Effector CD8-positive, alpha-beta T cell (primary cell): ENCODE measurements at regions not wholly inside any gene's neighbourhood (a gene's known extent, or its start where the extent isn't known, plus 50 kb on each side); places are given as distances from the start of the nearest gene placed in this dataset.
"Not testable (repeated sequence)": the region's sequence is repeated elsewhere in the genome, so short reads cannot be mapped to it uniquely, and the experiment has no call there.

ENCODE experiments used
- DNase-seq: peaks from one replicate; lab custom pipeline; 2025; lab: John Stamatoyannopoulos, UW

GRCh38 chr22:48821346-48821690 lies 1006.4 kb downstream of the BRD1 start:
- no peak for DNase-seq

GRCh38 chr22:48820481-48821345 lies 1007.0 kb downstream of the BRD1 start:
- DNase-seq: no peak

DNA sequence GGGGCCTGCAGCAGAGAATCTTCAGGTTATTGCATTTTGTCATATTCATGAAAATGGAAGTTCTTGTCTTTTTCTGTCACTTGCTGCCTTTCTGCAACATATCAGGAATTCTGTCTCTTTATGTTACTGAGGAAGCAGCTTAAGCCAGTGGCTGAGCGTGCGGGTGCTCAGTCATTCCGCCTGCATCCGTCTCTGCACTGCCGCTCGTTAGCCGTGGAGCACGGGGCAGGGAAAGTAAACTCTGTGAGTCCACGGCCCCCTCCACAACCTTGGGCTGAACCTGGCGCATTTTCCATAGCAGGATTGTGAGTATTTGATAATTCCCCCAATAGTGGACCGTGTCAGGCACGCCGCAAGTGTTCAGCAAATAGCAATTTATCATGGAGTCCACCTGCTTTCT lies 1007.7 kb downstream of the BRD1 start:
- no peak for DNase-seq

GRCh38 chr22:48819232-48819631 lies 1008.4 kb downstream of the BRD1 start:
- no peak for DNase-seq

DNA sequence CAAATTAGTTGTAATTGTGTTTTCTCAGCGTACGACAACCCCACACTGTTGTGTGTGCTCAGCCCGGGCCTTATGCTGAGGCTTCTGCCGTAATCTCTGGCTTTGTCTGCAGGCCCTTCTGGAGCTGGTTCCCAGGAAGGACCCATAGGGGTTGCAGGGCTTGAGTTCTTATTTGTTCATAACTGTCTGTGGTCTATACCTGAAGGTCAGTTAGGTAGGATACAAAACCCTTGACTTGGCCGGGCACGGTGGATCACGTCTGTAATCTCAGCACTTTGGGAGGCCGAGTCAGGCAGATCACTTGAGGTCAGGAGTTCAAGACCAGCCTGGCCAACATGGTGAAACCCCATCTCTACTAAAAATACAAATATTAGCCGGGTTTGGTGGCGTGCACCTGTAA lies 1010.2 kb downstream of the BRD1 start:
- DNase-seq: not testable (repeated sequence)

GRCh38 chr22:48811885-48812284 lies 1015.8 kb downstream of the BRD1 start:
- DNase-seq: no peak

DNA sequence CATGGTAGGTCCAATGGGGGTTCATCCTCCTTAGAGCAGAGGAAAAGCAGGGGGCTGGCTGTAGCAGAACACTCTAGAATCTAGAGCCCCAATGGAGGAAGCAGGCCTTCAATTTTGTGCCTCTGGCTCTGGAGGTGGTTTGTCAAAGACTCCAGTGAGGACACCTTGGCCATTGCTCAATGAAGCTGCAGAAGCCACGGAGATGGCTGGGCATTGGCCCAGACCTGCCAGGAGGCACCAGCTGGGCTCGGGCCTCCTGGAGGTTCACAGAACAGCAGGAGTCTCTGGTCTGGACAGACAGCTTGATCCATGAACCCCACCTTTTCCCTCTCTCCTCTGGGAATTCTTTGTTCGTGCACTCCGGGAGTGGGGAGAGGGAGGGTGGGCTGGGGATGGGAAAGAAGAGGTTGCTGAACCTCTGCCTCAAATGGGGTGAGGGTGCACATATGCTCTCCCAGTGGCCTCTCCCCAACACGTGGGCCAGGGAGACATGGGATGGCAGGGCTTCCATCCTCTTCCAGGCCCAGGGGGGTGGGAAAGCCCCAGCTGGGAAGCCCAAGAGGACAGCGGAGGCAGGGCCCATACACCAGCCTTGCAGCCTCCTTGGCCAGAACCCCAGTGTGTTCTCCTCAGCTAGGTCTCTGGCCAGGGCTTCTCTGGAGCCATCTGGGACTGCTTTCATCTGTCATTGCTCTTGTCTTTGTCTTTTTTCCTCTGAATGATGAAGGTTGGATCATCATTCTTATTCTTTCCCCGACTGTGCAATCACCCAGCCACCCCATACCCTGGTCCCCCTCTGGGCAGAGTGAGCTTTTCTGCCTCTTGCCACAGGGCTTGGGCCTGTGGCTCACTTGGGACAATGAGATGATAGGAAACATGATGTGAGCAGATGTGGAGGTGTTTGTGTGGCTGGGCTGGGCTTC lies 1019.4 kb downstream of the BRD1 start:
- DNase-seq: no peak

- no peak for DNase-seq
Observed at GRCh38 chr22:48807155-48807554, 1020.5 kb downstream of the BRD1 start.

DNA sequence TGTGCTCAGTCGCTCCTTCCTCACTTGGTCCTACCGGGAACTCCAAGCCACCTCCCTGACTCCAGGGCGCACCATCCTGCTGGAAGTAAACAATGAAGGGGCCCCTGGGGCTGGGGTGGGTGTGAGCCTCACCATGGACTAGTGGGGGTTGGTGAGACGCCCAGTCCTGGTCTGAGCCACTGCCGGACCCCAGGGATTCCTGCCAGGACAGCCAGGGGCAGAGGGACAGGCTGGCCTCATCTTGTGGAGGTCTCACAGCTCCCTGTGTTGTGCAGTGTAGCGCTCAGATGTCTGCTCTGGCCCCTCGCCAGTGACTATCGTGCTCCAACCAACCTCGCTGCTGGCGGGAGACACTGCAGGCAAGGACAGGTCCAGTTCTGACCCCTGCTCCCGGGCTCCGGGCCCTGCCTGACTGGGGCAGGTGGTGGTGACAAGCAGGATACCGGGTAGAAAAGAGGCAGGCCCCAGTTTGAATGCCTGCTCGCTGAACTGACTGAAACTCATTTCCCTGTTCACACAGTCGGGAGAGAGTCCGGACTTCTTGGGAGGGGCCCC lies 1021.4 kb downstream of the BRD1 start:
- no peak for DNase-seq

DNA sequence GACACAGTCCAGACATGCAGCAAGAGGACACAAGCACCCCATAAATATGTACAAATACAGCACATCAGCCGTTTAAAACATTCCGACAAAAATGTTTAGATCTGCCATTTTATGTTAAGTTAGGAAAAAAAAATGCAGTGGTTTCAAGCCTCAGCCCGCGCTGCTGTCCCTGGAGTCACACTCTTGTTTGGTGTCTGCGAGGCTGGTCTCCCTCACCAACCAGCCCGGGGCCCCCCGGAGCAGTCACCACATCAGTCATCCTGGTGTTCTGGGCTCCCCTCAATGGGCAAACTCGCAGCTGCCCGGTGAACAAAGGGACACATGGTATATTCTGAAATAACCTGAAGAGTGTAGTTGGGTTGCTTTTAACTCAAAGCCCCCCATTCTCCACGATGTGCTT lies 1022.2 kb downstream of the BRD1 start:
- no peak for DNase-seq

DNA sequence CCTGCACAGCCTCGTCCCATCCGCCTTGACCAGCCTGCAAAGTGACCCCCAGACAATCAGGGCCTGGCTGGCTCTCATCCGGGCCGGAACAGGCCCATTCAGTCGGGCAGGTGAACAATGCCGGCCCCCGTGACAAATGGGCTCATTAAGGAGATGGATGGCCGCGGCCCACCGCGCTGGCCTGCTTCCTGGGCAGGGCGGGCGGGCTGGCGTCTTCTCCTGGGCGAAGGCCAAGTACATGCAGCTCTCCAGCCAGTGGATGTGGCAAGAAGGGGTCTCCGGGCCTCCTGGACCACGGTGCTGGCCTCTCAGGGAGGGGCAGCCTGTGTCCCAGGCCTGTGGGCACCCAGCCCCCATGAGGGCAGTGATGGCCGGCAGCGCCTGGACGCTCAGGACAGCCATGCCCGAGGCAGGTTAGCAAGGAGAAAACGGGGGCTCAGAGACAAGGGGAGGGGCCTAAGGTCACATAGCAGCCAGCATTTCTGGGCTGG lies 1022.8 kb downstream of the BRD1 start:
- no peak for DNase-seq

DNA sequence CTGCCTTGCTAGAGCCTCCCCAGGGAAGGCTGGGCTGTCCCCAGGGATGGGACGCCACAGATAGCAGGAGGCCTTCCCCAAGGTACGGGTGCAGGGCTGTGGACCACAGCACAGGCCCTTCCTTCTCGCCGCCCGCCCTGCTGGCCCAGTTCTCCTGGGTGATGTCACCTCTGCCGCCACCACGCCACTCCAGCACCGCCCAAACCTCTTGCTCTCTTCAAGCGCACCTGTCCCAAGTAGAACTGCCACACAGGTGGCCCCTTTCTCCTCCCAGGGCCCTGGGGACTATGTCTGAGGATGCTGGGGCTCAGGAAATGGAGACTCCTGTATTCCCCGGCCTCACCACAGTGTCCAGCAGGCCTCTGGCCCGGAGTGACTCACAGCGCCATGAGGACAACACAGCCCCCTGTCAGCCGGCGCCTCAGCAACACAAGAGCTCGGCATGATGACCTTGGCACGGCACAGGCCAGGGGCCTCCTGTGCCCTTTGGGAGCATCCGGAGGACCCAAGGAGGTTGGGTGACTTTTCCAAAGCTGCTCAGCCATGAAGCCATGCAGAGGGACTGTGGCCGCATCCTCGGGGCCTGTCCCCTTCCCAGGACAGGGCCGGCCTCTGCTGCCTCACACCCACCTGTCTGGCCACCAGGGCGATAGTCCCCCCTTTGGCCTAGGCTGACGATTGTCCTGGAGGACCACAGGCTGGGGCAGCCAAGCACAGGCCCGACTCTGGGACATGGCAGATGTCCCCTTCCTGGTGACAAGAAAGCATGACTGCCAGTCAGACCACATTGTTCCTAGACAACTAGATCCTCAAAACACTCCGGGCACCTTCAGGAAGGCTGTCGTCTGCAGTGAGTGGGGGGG lies 1023.5 kb downstream of the BRD1 start:
- DNase-seq: no peak

DNA sequence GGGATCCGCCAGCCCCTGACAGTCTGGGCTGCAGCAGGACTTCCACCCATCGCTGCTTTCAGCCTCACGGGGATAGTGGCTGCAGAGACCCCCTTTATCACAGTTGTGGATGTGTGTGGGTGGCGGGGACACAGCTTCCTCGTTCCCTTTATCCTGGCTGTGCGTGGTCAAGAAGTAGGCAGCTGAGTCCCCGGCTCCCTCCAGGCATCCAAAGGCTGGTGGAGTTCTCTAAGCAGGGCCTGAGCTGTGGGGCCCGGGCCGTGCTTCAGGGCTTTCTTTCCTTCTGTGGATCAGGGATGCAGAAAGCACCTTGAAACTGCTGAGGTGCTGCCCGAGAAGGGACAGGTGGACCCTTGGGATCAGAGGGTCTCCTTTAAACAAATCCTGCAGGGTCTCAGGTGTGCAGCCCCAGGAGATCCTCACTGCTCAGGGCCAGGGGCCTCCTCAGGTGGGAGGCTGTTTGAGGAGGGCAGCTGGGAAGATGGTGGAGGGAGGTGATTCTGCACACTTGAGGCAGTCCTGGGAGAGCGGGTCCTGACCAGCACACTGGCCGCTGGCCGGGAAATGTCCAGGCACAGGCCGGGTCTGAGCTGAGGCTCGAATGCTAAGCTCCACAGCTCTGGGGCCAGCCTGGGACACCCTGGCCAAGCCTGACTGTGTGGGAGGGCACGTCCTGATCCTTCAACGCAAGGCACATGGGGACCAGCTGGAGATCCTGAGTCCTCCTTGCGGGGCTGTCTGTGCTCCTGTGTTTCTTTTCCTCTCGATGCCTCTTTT lies 1024.3 kb downstream of the BRD1 start:
- DNase-seq: no peak

- DNase-seq: no peak
Observed at GRCh38 chr22:48802576-48802975, 1025.1 kb downstream of the BRD1 start.

DNA sequence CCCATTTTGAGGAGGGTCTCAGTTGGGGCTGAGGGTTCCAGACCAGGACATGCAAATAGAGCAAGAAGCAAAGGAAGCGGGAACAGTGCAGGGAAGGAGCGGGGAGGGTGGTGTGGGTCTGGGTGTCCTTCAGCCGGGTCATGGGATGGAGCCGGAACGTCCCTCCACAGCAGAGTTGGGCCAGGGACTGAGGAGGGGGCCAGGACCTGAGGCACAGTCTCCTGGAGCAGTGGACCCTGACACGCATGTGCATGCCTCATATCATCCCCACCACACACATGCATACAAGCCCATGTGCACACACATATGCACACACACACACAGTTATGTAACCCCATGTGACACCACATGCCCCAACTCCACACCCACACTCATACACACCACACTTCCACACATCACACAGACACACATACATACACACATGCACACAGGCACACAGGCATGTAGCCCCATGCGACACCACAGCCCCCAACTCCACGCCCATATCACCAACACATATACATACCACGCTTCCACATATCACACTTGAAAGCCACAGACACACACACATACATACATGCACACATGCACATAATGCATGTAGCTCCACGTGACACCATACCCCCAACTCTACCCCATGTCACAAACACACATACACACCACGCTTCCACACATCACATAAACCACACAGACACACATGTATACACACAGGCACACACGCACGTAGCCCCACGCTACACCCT lies 1026.6 kb downstream of the BRD1 start:
- DNase-seq: no peak

- no peak for DNase-seq
Observed at GRCh38 chr22:48800036-48800885, 1027.4 kb downstream of the BRD1 start.

DNA sequence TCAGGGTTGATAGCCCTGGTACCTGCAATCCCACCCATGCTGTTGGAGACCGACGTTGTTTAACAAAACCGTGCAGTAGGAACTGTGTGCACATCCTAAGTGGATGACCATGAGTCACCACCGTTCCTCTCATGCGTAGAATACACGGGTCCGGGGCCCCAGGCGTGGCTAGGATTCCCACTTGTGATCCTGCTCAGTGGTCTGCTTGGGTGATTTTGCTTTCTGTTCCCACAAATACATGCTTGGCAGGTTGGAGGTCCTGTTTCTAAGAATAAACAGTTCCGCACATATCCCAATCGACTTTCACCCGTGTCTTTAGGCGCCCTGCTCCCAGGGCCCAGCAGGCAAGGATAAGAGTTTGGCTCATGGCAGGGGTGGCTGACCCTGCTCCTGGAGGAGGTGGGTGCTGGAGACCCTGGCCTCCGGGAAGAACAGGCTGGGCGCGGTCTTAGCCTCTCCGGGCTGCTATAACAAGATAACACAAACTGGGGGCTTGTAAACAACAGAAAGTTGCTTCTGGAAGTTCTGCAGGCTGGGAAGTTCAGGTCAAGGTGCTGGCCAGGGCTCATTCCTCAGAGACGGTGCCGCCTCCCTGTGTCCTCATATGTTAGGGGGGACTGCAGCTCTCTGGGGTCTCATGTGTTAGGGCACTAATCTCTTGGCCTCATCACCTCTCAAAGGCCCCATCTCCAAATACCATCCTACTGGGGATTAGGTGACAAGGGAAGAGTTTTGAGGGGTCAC lies 1028.3 kb downstream of the BRD1 start:
- DNase-seq: no peak
